CD4-positive, alpha-beta T cell treated with Interferon alpha-2 for 1 hour (primary cell): ENCODE measurements at regions not wholly inside any gene's neighbourhood (a gene's known extent, or its start where the extent isn't known, plus 50 kb on each side); places are given as distances from the start of the nearest gene placed in this dataset.
"Not testable (repeated sequence)": the region's sequence is repeated elsewhere in the genome, so short reads cannot be mapped to it uniquely, and the experiment has no call there.

Experiments used
- DNase-seq, 2 donors: peaks; one replicate each; pipeline ENCODE4 v3.0.0-alpha.2; 2020 to 2022

DNA sequence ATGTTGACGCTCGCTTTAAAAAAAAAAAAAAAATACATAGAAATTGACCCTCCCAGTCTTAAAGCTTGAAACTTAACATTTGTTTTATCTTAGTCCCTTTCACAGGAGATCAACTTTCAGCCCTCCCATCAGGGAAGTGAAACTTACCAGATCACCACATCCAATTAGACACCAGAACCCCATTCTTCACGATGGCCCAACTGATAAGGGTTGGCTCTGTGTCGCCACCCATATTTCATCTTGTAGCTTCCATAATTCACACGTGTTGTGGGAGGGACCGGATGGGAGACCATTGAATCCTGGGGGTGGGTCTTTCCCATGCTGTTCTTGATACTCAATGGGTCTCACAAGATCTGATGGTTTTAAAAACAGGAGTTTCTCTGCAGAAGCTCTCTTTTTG, 629.4 kb upstream of the KCND2 start:
- DNase-seq = no peak

GRCh38 chr7:119647286-119647685, 625.7 kb upstream of the KCND2 start:
- DNase-seq = no peak

DNA sequence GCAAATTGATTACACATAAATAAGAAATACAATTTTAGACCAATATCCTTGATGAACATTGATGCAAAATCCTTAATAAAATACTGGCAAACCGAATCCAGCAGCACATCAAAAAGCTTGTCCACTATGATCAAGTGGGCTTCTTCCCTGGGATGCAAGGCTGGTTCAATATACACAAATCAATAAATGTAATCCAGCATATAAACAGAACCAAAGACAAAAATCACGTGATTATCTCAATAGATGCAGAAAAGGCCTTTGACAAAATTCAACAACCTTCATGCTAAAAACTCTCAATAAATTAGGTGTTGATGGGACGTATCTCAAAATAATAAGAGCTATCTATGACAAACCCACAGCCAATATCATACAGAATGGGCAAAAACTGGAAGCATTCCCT, 624.2 kb upstream of the KCND2 start:
- not testable (repeated sequence) for DNase-seq

DNA sequence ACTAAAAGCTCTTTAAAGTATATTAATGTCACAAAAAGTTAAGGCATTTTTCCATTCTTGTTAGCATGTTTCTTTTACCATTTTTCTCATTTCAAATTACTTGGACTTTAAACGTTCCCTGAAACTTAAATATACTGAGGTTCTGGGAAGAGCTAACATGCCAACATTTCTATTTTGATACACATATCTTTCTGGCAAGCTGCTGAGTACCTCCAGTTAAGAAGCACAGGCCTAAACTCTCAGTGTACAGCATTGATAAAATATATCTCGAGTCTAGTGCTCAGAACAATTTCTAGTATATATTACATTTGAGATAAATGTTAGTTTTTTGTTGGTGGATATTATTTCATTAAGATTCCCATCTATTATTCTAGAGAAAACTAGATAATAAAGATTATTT, 612.9 kb upstream of the KCND2 start:
- no peak for DNase-seq

DNA sequence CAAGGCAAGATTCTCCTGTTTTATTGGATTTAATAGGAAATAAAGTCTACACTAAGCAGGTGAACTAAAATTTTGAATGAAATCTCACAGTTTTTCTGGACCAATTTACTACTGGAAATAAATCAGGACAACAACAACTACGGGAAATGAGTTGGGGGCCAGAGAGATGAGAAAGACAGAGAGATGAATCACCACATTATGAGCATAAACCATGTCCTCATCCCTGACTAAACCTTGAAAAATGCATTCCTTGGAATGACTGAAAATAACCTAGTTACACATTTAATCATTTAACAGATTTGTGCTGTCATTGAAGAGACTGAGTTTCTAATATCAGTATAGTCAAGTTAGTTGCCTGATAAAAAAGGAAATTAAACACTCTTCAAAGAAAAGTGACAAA, 608.4 kb upstream of the KCND2 start:
- no peak for DNase-seq

DNA sequence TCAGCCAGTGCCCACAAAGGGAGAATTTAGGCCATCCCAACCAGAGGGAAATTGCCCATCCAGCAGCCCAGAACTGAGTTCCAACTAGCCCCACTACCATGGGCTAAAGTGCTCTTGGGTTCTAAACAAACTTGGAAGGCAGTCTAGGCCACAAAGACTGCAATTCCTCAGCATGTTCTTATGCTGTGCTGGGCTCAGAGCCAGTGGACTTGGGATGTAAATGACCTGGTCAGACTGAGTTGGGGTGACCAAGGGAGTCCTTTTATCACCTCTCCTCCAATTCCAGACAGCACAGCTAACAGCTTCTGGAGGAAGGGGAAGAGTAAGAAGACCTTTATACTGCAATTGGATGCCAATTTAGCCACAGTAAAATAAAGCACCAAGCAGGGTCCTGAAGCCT, 607.2 kb upstream of the KCND2 start:
- DNase-seq = no peak

DNA sequence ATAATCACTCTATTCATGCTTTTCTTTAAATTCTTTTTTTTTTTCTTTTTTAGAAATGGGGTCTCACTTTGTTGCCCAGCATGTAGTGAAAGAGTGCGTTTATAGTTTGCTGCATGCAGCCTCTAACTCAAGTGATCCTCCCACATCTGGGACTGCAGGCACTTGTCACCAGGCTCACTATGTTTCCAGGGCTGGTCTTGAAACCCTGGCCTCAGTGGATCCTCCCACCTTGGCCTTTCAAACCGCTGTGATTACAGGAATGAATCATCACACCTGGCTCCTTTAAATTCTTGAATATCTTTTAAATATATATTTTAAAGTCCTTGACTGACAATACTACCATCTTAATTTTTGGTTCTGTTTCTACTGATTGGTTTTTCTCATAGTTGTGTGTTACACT, 591.6 kb upstream of the KCND2 start:
- DNase-seq = no peak

- DNase-seq = no peak
These were observed 588.2 kb upstream of the KCND2 start for GRCh38 chr7:119684763-119685162.

DNA sequence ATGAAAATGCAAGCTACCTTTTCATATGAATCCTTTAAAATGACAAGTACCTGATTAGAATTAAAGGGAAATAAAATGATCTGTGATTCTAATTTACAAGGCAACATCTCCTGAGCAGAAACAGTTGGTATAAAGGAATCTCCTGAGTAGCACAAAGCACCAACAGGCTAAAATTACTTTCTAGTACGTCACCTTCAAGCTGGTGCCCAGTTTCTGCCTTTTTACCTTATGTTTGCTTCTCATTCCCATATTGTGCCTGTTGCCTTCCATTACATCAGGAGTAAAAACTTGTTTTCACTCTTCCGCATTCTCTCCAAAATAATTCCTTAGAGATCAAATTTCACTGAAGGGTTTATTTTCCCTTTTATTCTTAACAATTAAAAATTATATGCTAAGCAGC, 587.1 kb upstream of the KCND2 start:
- DNase-seq = no peak

GRCh38 chr7:119688831-119689230, 584.1 kb upstream of the KCND2 start:
- DNase-seq = no peak

GRCh38 chr7:119692541-119692940, 580.4 kb upstream of the KCND2 start:
- DNase-seq = no peak

DNA sequence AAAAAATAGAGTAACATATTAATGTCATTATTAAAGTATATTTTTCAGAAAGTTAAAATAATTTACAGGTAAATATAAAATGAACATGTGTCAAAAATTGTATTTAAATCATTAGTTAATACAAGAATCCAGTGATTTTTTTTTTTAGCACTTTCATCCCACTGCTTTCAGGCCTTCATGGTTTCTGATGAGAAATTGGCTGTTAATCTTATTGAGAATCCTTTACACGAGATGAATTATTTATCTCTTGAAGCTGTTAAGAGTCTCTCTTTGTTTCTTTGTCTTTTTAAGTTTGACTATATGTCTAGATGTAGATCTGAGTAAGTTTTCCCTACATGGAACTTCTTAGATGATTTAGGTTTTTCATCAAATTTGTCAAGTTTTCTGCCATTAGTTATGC, 578.5 kb upstream of the KCND2 start:
- no peak for DNase-seq

DNA sequence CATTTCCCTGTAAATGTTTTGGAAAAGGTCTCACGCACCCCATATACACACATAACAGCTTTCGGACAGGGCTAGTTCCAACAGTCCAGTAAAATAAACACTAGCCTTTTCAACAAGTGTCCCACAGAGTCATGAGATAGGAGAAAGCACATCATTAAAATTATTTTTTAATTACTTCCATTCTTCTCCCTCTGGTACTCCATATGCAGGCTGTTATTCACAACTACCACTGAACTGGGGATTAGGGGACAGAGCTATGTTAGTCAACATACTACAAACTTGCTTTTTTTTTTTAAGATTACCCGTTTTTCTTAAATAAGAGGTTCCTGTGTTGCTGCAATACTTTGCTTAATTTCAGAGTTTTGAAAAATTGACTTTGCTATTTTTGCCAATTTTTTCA, 576.6 kb upstream of the KCND2 start:
- DNase-seq = no peak

DNA sequence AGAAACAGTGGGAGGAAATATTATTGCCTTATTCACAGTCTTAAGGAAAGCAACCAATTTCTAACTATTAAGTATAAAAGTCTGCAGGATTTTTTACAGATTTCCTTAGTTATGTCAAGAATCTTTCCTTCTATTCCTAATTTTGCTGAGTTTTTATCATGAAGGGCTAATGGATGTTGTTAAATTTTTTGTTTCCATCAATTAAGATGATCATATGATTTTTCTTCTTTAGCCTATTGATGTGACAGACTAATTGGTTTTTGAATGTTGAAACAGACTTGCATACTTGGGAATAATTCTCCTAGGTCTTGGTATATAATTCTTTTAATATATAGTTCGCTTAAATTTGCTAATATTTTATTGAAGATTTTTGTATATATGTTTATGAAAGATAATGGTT, 569.1 kb upstream of the KCND2 start:
- no peak for DNase-seq

- no peak for DNase-seq
These were observed 566.4 kb upstream of the KCND2 start for GRCh38 chr7:119706608-119707007.

DNA sequence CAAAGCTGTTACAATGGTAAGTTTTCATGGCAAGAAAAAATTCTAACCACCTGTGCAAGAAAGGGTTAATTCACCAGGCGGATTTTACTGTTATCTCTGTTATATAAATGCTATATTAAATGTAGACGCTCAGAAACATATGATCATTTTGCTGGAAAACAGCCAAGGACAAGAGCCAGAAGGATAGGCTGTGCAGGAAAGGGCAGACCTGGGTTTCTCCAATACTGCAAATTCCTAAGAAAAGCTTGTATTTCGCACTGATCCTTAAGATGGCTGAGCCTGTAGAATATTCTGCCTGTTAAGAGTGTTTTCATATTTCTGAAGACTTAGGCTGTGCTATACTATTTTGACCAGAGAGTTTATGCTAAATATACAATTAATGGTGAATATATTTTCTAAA, 564.1 kb upstream of the KCND2 start:
- DNase-seq = no peak

GRCh38 chr7:119711104-119711503, 561.9 kb upstream of the KCND2 start:
- DNase-seq = no peak

GRCh38 chr7:119712886-119713462, 560.0 kb upstream of the KCND2 start:
- no peak for DNase-seq

DNA sequence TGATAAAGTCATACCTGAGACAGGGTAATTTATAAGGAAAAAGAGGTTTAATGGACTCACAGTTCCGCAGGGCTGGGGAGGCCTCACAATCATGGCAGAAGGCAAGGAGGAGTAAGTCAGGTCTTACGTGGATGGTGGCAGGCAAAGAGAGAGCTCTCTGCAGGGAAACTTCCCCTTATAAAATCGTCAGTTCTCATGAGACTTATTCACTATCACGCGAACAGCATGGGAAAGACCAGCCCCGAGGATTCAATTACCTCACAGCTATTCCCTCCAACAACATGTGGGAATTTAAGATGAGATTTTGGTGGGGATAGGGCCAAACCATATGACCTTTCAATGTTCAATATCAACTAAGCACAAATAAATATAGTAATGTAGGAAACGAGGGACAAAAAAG, 559.4 kb upstream of the KCND2 start:
- no peak for DNase-seq

DNA sequence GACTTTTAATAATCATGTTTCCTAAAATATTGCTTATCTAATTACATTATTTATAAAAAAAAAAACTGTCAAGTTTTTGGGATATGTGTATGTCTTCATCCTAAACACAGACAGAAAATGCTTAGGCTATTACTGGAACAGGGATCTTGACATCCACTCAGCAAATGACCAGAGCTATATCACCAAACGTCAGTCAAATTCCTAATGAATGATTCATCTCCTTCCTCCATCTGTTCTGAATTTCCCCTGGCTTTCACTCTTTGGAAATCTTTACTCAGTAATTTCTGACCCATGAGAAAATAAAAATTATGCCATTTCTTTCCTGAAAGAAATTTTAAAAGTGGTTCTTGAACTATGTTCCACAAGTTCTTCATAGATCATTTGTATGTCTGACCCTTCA, 552.4 kb upstream of the KCND2 start:
- DNase-seq = no peak

- no peak for DNase-seq
These were observed 548.8 kb upstream of the KCND2 start for GRCh38 chr7:119724041-119724792.

DNA sequence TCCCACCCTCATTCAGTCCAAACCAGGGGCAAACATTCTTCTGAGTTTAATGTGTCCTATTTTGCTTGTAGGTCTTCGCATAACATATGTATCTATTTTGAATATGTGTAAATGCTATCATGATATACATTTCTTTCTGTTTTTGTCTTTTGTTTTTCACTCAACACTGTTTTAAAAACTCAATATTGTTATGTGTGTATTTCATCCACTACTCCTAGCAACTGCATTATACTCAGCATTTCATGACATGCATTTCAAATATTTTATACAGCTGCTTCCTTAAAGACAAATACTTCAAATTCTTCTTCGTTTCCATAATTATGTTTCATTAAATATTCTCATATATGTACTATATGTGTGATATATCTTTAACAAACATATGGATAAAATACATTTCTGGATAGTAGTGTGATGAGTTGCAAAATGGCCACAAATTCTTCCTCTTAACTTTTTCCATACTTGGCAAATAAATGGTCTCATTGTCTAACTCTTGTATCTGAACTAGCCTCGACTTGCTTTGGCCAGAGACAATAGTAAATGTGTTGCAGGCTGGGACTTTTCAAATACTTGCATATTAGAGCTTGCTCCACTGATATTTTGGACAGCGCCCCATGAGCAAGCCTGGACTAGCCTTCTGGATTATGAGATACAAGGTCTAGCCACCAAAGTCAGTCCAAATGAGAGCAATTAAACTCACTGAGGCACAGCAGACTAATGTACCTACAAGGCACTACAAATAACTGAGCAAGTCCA, 539.7 kb upstream of the KCND2 start:
- DNase-seq = no peak

DNA sequence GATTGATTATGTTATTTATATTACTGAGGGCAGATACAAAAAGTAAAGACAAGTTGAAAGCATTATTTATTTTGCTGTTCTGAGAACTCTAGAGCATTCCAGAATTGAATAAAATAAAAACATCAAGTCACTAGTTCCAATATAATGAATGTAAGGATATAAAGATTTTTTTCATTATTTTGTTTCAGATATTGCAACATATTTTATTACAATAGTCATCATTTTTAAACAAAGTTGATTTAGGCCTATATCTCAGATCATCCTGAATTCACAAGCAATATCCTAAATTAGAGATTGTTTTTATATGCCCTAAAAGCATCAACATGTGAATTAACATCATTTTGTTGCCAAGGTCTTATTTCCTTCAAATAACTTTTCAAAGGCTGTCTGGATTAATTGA, 535.6 kb upstream of the KCND2 start:
- no peak for DNase-seq

- DNase-seq = not testable (repeated sequence)
These were observed 527.7 kb upstream of the KCND2 start for GRCh38 chr7:119745280-119745679.
